T-helper 9 cell (primary cell): ENCODE measurements at regions not wholly inside any gene's neighbourhood (a gene's known extent, or its start where the extent isn't known, plus 50 kb on each side); places are given as distances from the start of the nearest gene placed in this dataset.

ENCODE experiments used
- DNase-seq: peaks from one replicate; pipeline ENCODE4 v3.0.0-alpha.2; 2020

DNA sequence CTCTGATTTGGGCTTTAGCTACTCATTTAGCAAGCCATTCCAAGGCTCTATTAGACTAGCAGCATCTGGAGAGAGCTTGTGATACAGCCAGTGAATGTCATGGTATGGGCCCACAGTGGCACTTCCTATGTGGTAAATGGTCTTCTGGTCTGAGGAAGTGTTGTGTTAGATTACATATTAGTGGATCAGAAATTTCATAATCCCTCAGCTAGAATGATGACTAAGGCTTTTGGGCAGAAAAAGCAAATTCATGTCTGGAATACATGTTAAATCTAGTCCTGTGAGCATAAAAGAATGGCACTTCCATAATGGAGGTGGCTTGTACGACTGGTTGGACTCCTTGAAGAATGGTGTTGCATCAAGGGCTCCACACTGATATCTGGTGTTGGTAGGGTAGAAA is 436.8 kb upstream of the CWC22 start:
- no peak for DNase-seq

DNA sequence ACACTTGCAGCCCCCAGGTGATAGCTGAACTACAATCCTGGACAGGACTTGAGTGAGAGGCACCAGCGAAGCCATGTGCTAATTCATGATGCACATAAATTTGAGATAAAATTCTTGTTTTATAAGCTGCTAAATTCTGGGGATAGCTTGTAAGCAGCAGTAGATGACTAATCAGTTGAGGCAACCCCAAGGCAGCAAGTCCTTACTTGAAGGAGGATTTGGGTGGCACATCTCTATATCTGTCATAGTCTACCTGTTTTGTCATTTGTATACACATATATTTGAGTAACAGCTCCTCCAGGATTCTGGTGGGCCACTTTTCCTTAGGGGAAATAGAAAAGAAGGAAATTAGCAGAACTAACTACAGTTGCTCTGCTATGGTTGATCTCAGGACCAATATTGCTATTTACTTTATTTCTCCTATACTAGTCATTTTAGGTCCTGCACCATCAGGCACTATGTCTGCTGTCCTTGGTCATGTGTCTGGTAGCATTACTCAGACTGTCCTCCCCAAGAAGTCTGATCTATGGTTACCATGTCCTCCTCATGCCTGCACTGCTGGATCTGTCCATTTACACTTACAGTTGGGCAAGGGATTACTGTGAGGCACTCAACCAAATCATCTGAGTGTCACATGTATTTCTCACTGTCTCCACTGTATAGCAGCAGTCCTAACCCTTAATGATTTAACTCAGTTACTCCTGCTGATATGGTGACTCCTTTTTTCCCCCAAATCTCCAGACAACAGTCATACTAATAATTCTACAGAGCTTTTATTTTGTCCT is 436.0 kb upstream of the CWC22 start:
- no peak for DNase-seq

DNA sequence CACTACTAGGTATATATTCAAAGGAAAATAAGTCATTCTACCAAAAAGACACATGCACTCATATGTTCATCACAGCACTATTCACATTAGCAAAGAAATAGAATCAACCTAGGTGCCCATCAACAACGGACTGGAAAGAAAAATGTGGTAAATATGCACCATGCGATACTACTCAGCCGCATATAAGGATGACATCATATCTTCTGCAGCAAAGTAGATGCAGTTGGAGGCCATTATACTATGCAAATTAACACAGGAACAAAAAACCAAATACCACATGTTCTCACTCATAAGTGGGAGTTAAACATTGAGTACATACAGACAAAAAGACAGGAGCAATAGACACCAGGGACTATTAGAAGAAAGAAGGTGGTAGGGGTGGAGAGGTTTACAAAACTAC is 412.1 kb upstream of the CWC22 start:
- no peak for DNase-seq

DNA sequence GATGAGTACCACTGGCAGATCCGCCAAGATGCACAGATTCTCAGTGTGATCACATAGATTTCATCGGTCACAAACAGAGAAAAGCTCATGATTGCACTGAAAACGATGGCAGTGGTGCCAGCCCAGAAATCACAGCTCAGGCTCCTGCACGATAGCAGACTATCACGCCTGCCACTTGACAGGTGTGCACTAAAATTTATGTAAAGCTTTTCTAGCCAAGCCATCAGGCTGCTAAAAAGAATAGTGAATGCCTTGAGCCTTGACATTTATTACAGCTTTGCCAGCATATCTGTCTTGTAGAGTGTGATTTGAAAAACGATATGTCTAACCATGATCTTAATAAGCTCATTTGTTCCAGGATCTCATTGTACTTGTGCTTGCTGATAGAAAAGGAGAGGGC is 409.5 kb upstream of the CWC22 start:
- no peak for DNase-seq

DNA sequence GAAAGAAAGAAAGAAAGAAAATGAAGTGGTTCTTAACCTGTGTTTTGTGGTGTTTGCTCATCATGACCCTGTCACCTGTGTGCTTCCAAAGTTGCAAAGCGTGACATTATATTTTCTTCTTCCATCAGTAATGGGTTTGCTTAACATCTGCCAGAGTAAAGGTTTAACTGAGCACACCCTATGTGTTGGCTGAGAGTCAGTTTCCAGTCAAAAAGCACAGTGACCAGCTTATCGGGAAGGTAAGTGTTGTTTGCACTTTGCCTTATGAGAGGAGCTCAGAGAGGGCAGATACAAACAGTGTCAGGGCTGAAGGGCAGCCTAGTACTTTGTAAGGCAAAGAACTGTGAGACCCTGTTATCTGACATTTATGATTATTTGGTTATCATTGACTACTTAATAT is 406.2 kb upstream of the CWC22 start:
- no peak for DNase-seq

DNA sequence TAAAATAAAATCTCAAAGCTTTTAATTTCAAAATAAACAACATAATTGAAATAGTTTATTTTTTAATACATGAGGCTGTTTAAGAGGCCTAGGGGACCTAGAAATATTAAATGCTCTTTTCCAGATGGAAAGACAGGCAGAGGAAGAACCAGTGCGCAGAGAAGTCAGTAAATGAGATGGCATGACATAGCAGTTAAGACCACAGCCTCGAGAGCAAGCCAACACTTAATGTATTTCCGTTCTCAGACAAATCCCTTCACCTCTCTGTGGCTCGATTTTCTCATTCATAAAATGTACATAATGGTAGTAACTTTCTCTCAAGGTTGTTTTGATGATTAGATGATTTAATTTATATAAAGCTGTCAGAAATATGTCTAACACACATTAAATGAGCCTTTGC is 405.1 kb upstream of the CWC22 start:
- DNase-seq = no peak

DNA sequence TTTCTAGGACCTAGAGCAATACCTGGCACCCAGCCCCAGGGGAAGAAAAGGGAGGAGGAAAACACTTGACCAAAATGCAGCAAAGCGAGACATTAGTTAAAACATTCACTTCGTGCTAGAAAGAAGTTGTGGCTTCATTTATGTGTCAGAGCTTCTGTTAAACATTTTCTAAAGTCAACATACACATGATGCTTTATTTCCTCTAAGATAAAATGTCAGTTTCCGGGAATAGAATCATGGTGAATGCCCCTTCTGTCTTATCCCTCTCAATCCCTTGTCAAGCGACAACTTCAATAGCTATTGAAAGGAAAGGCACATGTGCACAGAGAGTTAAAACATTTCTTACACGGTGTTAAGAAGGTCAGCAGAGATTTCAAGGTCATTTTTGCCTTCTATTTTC is 404.6 kb upstream of the CWC22 start:
- DNase-seq = no peak

DNA sequence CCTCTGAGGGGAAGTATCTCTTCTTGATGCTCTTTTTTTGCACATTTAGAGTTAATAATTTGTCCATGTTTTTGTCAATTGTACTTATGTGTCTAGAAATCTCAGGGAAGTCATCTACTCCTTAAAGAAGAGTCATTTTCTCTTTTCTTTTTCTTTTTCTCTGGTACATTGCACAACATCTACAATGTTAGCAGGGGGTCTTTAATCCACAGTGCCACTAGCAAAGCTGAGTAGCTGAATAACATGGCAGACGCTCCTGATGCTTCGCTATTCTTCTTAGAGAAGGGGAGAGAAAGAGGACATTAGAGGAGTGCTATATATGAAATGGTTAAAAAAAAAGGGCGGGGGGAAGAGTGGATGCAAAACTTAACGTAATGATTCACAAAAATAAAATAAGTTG is 399.6 kb upstream of the CWC22 start:
- DNase-seq = no peak

DNA sequence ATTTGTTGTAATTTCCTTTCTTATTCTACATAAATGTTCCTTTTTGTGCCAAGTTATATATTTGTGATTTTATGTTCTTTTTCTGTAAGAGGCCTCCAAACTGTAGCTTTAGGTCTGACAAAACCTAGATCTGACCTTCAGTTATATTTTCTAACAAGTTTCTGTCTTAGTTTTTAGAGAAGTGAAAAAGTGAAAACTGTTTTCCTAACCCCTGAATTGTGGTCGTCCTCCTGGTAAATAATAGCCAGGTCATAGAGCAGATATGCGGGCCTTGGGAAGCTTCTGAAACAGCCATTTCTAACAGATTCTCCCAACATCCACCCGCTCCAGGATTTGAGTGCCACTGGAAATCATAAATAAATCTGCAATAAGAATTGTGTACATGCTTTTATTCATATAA is 398.4 kb upstream of the CWC22 start:
- DNase-seq = no peak

DNA sequence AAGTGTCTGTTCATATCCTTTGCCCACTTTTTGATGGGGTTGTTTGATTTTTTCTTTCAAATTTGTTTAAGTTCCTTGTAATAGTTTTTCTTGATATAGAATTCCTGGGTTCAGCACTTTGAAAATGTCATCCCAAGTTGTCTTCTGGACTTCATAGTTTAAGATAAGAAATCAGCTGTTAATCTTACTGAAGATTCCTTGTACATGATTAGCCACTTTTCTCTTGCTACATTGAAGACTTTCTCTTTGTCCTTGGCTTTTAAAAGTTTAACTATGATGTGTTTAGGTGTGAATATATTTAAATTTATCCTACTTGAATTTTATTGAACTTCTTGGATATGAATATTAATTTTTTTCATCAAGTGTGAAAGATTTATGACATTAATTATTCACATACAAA is 387.2 kb upstream of the CWC22 start:
- no peak for DNase-seq

DNA sequence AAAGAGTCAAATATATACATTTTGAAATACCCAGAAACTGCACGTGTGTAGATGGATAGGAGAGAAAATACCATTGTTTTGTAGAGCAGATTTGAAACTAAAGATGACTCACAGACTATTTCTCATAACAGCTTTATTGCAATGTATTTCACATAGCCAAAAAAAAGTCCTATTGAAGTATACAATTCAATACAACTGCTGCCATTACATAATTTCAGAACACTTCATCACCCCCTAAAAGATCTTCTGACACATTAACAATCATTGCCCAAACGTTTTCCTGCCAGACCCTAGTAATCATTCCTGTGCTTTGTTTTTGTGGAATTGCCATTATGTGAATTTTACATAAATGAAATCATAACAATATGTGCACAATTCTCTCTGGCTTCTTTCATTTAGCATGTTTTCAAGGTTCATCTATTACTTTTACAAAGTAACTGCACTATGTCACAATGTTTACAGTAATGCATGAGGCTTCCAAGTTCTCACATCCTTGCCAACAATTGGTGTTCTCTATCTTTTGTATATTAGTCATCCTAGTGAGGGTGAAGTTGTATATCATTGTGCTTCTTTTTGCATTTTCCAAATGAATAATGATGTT is 378.6 kb upstream of the CWC22 start:
- DNase-seq = no peak

DNA sequence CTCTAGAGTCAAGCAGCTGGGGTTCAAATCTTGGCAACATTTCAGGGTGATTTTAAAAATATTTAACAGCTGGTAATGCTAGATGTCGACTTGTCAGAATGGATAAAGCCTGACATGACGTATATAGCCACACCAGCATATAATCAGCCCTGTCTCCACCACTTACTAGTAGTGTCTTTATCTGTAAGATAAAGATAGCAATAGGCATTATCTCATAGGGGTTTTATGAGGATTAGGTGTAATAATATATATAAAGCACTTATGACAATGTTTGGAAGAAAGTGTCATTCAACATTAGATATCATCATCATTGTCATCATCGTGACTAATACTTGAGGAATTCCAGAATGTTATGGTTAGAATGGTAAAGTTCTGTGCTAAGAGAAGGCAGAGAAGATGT is 369.0 kb upstream of the CWC22 start:
- DNase-seq = no peak

DNA sequence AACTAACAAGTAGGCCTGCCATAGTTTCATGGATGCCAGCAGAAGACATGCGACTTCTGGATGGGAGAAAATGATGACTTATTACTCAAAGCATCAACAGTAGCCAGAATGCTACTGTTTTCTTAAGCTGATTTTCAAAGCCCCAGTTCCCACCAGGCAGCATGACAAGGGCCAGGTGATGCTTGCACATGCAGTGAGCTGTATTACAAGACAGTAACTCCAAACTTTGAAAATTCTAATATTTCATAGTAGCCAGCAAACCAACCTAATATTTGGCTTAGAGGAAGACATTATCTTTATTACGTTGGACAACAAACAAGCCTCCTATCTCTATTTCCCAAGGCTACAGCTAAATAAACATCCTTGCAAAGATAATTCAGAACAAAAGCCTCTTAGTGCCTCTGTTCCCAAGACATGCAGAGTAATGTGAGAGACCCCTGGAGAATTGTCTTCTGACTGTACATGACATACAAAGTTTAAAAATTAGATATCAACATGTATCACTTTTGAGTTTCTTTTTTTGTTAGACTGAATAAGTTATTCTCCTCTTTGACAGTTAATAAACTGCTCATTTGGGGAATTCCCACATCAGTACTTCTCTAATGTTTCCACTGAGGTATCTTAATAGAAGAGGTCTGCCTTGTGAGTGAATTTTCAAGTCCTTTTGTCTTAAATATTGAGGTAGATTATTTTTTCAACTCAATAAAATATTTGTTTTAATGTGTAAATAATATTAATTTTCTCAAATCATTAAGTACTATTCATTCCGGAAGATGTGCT is 367.6 kb upstream of the CWC22 start:
- DNase-seq = no peak

DNA sequence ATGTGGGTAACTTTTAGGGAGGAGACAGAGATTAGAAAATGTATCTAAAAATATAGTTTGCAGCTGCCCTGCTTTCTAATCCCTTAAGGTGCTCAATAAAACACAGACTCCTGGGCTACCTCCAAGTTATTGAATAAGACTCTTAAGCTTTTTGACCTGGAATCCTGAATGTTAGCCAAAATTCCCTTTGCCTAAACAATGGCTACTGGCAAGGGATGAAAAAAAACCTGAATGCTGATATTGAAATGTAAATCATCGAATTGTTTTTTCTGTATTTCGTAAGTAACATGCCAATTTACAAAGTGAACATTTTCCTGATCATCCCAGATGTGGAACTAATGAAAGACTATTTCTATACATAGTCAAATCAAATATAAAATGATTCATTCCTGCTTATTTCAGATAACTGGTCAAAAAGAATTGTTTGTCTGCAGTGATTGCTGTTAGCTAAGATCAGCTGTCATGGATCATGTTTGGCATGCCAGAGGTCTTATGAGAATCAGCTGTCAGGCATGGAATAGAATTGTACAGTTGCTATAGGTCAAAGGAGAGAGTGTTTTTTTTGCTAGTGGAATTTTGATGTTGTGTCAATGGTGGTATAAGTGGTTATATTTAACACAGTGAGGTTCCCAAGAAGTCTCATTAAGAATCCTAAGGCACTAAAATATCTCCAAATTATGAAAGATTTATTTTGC is 363.6 kb upstream of the CWC22 start:
- no peak for DNase-seq

DNA sequence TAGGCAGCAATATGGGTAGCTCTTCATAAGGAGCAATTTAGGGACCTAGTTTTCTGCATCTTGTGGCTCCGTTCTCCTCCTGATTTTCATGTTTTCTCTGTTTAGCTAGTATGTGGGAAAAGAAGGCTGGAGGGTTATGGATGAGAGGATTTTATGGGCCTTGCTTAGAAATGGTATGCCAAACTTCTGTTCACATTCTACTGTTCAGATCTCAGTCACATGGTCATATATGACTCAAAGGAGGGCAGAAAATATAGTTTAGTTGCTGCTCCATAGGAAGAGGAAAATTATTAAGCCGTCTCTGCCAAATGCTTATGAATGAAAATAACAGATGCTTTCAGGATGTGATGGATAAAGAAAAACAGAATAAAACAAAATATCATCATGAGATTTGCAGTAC is 361.8 kb upstream of the CWC22 start:
- DNase-seq = no peak

DNA sequence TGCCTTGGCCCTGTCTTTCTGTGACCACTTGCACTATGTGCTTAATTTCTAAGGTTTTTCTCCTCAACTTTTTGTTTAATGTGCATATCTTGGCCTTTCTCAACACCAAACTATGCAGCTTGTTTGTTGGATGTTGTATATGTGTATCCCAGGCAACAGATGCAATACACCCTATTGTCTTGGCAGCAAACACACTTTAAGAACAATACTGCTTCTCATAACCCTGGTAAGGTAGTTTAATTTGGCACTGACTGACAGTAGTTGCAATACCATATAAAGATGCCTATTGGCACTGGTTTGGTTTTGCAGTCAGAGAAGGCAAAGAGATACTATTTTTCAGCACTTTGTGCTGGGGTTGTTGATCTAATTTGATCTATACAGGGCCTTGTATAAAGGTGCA is 360.7 kb upstream of the CWC22 start:
- no peak for DNase-seq

DNA sequence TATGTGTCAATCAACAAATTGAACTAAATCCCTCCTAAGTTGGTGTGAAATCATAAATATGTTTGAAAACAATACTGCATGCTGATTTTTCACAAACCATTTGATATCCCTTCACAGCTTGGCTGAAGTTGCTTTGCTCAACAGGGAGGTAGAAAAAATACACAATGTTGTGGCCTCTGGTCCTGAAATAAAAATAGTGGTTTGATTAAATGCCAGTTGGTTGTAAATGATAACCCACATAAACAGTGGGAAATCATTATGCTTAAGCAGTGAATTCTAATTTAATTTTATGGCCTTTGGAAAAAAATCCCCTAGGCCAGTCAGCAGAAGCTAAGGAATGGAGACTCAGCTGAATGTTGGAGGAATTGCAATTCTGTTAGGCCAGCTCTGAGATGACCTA is 359.4 kb upstream of the CWC22 start:
- no peak for DNase-seq

DNA sequence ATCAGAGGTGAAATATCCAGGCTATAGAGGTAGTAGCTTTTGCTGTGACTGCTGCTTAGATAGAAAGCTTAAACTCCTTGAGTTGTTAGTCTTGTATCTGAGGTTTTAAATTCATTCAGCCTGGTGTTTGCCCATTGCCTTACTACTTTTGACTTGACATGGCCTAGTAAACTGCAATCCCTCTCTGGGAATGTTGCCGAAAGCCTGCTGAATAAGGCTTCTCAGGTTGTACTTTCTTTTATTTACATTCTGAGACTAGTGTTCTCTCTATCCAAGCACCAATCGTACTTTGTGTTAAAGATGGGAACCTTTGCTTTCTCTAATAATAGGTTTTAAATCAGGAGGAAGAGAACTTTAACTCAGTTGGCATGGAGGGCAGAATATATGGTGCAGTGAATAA is 357.6 kb upstream of the CWC22 start:
- DNase-seq = no peak

DNA sequence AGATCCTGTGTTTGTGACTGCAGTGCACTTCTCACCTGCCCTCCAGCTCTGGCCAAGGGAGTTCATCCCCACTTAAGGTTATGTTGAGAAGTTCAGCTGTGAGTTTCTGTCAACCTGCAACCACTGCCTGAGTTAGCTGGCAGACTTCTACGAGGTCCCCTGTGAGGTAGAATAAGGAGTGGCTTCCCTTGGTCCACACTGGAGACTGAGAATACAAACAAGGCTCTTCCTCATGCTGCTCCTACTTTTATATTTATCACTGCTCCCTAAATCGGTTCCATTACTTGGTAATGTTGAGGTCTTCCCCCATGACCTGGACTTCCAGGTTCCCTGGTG is 353.2 kb upstream of the CWC22 start:
- DNase-seq = no peak

DNA sequence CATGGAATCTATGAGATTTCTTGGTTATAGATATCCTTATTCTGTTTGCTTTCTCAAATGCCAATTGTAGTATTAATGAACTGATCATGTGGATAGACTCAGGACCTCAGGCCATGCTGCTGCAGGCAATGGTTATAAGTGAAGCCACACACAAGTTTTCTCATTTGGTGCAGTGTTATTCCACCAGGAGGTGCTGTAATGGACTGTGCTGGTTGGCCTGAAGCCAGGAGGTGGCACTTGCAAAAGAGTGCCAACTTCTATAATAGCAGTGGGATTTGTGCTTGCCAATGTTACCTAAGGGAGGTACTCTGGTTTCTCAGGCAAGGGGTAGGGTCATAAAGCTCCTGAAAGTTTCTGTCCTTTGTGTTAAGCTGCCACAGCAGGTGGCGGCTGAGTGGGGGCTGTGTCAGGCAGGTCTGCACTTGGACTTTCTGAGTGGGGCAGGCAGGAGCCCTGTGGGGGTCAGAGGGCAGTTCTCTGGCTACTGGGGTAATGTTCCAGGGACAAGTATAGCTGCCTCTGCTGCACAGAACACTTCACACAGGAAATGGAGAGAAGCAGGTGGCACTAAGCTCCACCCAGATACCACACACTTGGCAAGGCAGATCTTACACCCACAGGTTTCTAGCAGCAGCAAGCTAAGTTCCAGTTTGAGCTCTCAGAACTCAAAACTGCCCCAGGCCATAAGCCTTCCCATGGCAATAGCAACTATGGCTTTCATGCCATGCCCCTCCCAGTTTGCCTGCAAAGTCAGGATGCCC is 352.6 kb upstream of the CWC22 start:
- DNase-seq = no peak

DNA sequence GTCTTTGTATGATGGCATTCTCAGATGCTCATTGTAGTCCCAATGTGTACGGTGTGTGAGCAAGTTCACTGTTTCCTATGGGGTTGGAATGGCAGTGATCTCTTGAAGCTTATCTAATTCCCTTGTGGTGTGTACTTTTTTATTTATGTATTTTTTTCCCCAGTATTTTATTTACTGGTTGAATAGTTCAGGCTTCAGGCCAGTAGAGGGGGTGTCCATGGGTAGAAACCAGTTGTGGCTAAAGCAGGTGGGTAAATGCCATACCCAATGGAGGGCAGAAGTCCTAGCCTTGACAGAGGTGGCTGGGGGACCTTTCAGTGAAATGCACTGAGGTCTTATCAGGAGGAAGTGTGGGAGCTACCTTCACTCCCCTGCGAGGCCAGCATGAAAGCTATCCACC is 351.4 kb upstream of the CWC22 start:
- no peak for DNase-seq

DNA sequence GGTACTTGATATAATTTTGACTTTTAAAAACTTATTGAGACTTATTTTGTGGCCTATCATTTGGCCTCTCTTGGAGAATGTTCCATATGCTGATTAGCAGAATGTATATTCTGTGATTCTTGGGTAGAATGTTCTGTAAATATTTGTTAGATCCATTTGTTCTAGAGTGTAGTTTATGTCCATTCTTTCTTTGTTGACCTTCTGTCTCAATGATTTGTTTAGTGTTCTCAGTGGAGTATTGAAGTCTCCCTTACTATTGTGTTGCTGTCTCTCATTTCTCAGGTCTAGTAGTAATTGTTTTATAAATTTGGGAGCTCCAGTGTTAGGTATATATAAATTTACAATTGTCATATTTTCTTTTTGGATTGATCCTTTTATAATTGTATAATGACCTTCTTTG is 349.6 kb upstream of the CWC22 start:
- no peak for DNase-seq

DNA sequence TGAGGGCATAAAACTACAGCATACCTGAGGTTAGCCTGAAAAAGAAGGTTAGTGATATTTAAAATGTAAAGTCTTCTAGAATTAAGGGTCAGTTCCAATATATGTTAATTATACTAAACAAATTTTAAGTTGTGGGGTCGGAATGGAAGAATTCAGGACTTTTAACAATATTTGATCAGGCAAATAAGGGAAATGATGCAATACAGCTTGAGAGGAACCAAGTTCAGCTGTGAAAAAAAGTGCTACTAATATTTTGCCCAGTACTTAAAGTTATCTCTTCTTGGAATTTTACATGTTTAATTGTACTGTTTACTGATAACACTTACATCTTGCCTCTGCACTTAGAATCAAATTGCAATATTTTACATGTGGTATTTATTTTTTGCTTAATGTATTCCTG is 345.5 kb upstream of the CWC22 start:
- DNase-seq = no peak
